ENCODE measurements at regions not wholly inside any gene's neighbourhood (a gene's known extent, or its start where the extent isn't known, plus 50 kb on each side); places are given as distances from the start of the nearest gene placed in this dataset.

GRCh38 chr2:67242456-67242855, 154.7 kb upstream of the ETAA1 start:
- H3K4me3 ChIP-seq (ENCODE audit: low read length): no peak overlapping the region
- DNase-seq (ENCODE audit: low read depth): no peak
- TF ChIP-seq CTCF (IDR thresholded peaks at IDR 0.05; ENCODE audit: insufficient read depth, low read depth, low read length, missing control alignments): no peak

- no peak overlapping the region for H3K4me3 ChIP-seq (ENCODE audit: low read length)
- no peak for TF ChIP-seq CTCF (IDR thresholded peaks at IDR 0.05; ENCODE audit: insufficient read depth, low read depth, low read length, missing control alignments)
- no peak for DNase-seq (ENCODE audit: low read depth)
Observed at GRCh38 chr2:67243919-67244318, 153.2 kb upstream of the ETAA1 start.

GRCh38 chr2:67246791-67247190, 150.3 kb upstream of the ETAA1 start:
- no peak for DNase-seq (ENCODE audit: low read depth)
- no peak for TF ChIP-seq CTCF (IDR thresholded peaks at IDR 0.05; ENCODE audit: insufficient read depth, low read depth, low read length, missing control alignments)
- no peak overlapping the region for H3K4me3 ChIP-seq (ENCODE audit: low read length)

GRCh38 chr2:67251741-67252140, 145.4 kb upstream of the ETAA1 start:
- no peak overlapping the region for H3K4me3 ChIP-seq (ENCODE audit: low read length)
- DNase-seq (ENCODE audit: low read depth): peak; percentile 56
- TF ChIP-seq CTCF (IDR thresholded peaks at IDR 0.05; ENCODE audit: insufficient read depth, low read depth, low read length, missing control alignments): no peak

- DNase-seq (ENCODE audit: low read depth): peak; percentile 87
- no peak for TF ChIP-seq CTCF (IDR thresholded peaks at IDR 0.05; ENCODE audit: insufficient read depth, low read depth, low read length, missing control alignments)
- H3K4me3 ChIP-seq (ENCODE audit: low read length): no peak overlapping the region
Observed at GRCh38 chr2:67255933-67256615, 141.1 kb upstream of the ETAA1 start.

GRCh38 chr2:67256892-67257291, 140.2 kb upstream of the ETAA1 start:
- TF ChIP-seq CTCF (IDR thresholded peaks at IDR 0.05; ENCODE audit: insufficient read depth, low read depth, low read length, missing control alignments): no peak
- DNase-seq (ENCODE audit: low read depth): no peak

GRCh38 chr2:67258122-67258521, 139.0 kb upstream of the ETAA1 start:
- no peak for DNase-seq (ENCODE audit: low read depth)
- TF ChIP-seq CTCF (IDR thresholded peaks at IDR 0.05; ENCODE audit: insufficient read depth, low read depth, low read length, missing control alignments): no peak

More at GRCh38 chr2:67256892-67257291, 140.2 kb upstream of the ETAA1 start:
- H3K4me3 ChIP-seq (ENCODE audit: low read length): no peak overlapping the region

More at GRCh38 chr2:67258122-67258521, 139.0 kb upstream of the ETAA1 start:
- H3K4me3 ChIP-seq (ENCODE audit: low read length): no peak overlapping the region
